GM12874 (cell line): ENCODE measurements at regions not wholly inside any gene's neighbourhood (a gene's known extent, or its start where the extent isn't known, plus 50 kb on each side); places are given as distances from the start of the nearest gene placed in this dataset.

Experiments
- CTCF ChIP-seq: IDR thresholded peaks from 2 replicates; pipeline ENCODE4 v1.5.1; 2011; ENCODE audit warnings: low read depth, mild to moderate bottlenecking, control low read depth, low read length, moderate library complexity; ENCODE audit not compliant: insufficient read depth

GRCh38 chr3:140850210-140850955 lies 91.3 kb upstream of the SLC25A36 start:
- TF ChIP-seq CTCF, result no peak

- TF ChIP-seq CTCF, result no peak
These were observed 86.7 kb upstream of the SLC25A36 start for GRCh38 chr3:140854961-140855360.

- no peak for TF ChIP-seq CTCF
These were observed 84.7 kb upstream of the SLC25A36 start for GRCh38 chr3:140856905-140857304.

- no peak for TF ChIP-seq CTCF
These were observed 83.6 kb upstream of the SLC25A36 start for GRCh38 chr3:140857993-140858392.

GRCh38 chr3:140859592-140860336 lies 81.9 kb upstream of the SLC25A36 start:
- no peak for TF ChIP-seq CTCF

GRCh38 chr3:140863580-140864009 lies 78.0 kb upstream of the SLC25A36 start:
- TF ChIP-seq CTCF, result 0 out of 2 replicates have a peak, but pooled peaks have one; percentile 5

GRCh38 chr3:140870351-140870750 lies 71.3 kb upstream of the SLC25A36 start:
- TF ChIP-seq CTCF, result no peak
